Dendritic cell treated with granulocyte-macrophage colony-stimulating factor and Interleukin-4, amounts not matched to agents 40 ng/mL and 50 ng/mL, for 4 days (primary cell): ENCODE measurements at regions not wholly inside any gene's neighbourhood (a gene's known extent, or its start where the extent isn't known, plus 50 kb on each side); places are given as distances from the start of the nearest gene placed in this dataset.

Experiments used
- H3K27ac Mint-ChIP-seq: one replicate; pipeline ENCODE4 v1.8.0; 2022; ENCODE audit warnings: mild to moderate bottlenecking, mixed read lengths
- H3K27me3 Mint-ChIP-seq: one replicate; pipeline ENCODE4 v1.8.0; 2022; ENCODE audit warnings: mild to moderate bottlenecking, mixed read lengths
- H3K36me3 Mint-ChIP-seq: one replicate; pipeline ENCODE4 v1.8.0; 2022; ENCODE audit warnings: low read depth, mixed read lengths
- H3K4me1 Mint-ChIP-seq: one replicate; pipeline ENCODE4 v1.8.0; 2022; ENCODE audit warnings: low read depth, mixed read lengths
- H3K4me3 Mint-ChIP-seq: one replicate; pipeline ENCODE4 v1.8.0; 2022; ENCODE audit warnings: mild to moderate bottlenecking, moderate library complexity, mixed read lengths
- H3K9me3 Mint-ChIP-seq: one replicate; pipeline ENCODE4 v1.8.0; 2022; ENCODE audit warnings: mixed read lengths
- intact Hi-C: fragments of 100-400 bp; cut with micrococcal nuclease; formaldehyde crosslinking; loops from one replicate; pipeline ENCODE4 v1.15.0; 2022

DNA sequence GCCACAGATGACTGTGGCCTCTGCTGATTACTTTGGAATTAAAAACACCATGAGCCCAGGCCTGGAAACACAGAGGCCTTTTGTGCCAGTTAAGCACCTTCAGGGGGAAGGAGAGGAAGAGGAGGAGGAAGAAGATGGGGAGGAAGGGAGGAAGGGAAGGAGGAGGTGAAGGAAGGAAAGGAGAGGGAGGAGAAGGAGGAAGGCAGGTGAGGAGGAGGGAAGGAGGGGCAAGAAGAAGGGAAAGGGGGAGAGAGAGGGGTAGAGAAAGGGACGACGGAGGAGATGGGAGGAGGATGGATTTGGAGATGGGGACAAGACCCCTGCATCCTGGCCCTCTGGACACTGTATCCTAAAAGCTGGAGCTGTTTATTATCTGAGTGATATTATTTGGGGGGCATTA is 231.0 kb downstream of the UQCRFS1 start:
- intact Hi-C loops: no loop called here
- H3K27ac Mint-ChIP-seq: no peak overlapping the region
- H3K36me3 Mint-ChIP-seq: no peaks in the 10 kb centered on the region
- no peaks in the 10 kb centered on the region for H3K27me3 Mint-ChIP-seq
- no peak overlapping the region for H3K4me3 Mint-ChIP-seq
- H3K4me1 Mint-ChIP-seq: no peaks in the 10 kb centered on the region
- peaks cover 17% of the 10 kb centered on the region for H3K9me3 Mint-ChIP-seq

GRCh38 chr19:28981518-28981917 is 231.4 kb downstream of the UQCRFS1 start:
- no peak overlapping the region for H3K4me3 Mint-ChIP-seq

GRCh38 chr19:28980236-28980868 is 232.6 kb downstream of the UQCRFS1 start:
- intact Hi-C loops: no loop called here
- Mint-ChIP-seq H3K36me3 (no peaks in the 10 kb centered on the region), H3K9me3 (peaks cover 2% of the 10 kb centered on the region), H3K4me1 (no peaks in the 10 kb centered on the region), H3K27me3 (no peaks in the 10 kb centered on the region), H3K27ac (no peak overlapping the region), H3K4me3 (no peak overlapping the region)

More at GRCh38 chr19:28981518-28981917, 231.4 kb downstream of the UQCRFS1 start:
- Mint-ChIP-seq H3K36me3 (no peaks in the 10 kb centered on the region), H3K9me3 (peaks cover 13% of the 10 kb centered on the region), H3K27ac (no peak overlapping the region), H3K4me1 (no peaks in the 10 kb centered on the region), H3K27me3 (no peaks in the 10 kb centered on the region)
- intact Hi-C loops: no loop called here

DNA sequence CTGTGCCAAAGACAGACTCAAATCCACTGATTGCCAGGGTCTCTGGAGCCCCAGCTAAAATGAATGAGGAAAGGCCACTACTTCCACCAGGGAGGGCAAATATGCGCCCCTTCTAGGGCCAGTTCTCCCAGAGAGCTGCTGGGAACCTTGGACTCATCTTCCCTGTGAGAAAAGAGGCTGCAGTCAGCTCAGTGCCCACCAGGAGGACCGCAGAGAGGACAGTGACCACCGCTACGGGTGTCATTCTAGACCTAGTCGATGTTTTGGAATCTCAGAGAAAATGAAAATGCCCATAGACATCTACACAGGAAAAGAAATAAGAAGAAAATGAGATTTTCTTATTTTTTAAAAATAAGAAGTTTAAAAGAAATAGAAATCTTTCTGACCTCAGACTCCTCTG is 235.1 kb downstream of the UQCRFS1 start:
- intact Hi-C loops: no loop called here
- Mint-ChIP-seq H3K4me3 (no peak overlapping the region), H3K36me3 (no peaks in the 10 kb centered on the region), H3K9me3 (no peaks in the 10 kb centered on the region), H3K27ac (no peak overlapping the region), H3K4me1 (no peaks in the 10 kb centered on the region), H3K27me3 (no peaks in the 10 kb centered on the region)

GRCh38 chr19:28972058-28972852 is 240.7 kb downstream of the UQCRFS1 start:
- Mint-ChIP-seq H3K27me3 (no peaks in the 10 kb centered on the region), H3K9me3 (no peaks in the 10 kb centered on the region), H3K27ac (no peak overlapping the region), H3K36me3 (no peaks in the 10 kb centered on the region), H3K4me3 (no peak overlapping the region), H3K4me1 (no peaks in the 10 kb centered on the region)
- intact Hi-C loops: no loop called here

- Mint-ChIP-seq H3K27ac (no peak overlapping the region), H3K4me3 (no peak overlapping the region)
- intact Hi-C loops: no loop called here
Observed at GRCh38 chr19:28971513-28971912, 241.4 kb downstream of the UQCRFS1 start.

GRCh38 chr19:28971049-28971448 is 241.9 kb downstream of the UQCRFS1 start:
- H3K4me1 Mint-ChIP-seq: no peaks in the 10 kb centered on the region
- H3K27ac Mint-ChIP-seq: no peak overlapping the region
- no peaks in the 10 kb centered on the region for H3K36me3 Mint-ChIP-seq
- no peaks in the 10 kb centered on the region for H3K27me3 Mint-ChIP-seq
- intact Hi-C loops: no loop called here
- no peaks in the 10 kb centered on the region for H3K9me3 Mint-ChIP-seq
- H3K4me3 Mint-ChIP-seq: no peak overlapping the region

More at GRCh38 chr19:28971513-28971912, 241.4 kb downstream of the UQCRFS1 start:
- Mint-ChIP-seq H3K9me3 (no peaks in the 10 kb centered on the region), H3K27me3 (no peaks in the 10 kb centered on the region), H3K36me3 (no peaks in the 10 kb centered on the region), H3K4me1 (no peaks in the 10 kb centered on the region)

GRCh38 chr19:28968721-28969120 is 244.2 kb downstream of the UQCRFS1 start:
- H3K27ac Mint-ChIP-seq: no peak overlapping the region
- no peaks in the 10 kb centered on the region for H3K27me3 Mint-ChIP-seq
- intact Hi-C loops: no loop called here
- H3K4me3 Mint-ChIP-seq: no peak overlapping the region
- H3K9me3 Mint-ChIP-seq: no peaks in the 10 kb centered on the region
- no peaks in the 10 kb centered on the region for H3K36me3 Mint-ChIP-seq
- no peaks in the 10 kb centered on the region for H3K4me1 Mint-ChIP-seq

GRCh38 chr19:28966737-28967399 is 246.1 kb downstream of the UQCRFS1 start:
- Mint-ChIP-seq H3K4me3 (no peak overlapping the region), H3K36me3 (no peaks in the 10 kb centered on the region), H3K9me3 (no peaks in the 10 kb centered on the region), H3K4me1 (no peaks in the 10 kb centered on the region), H3K27ac (no peak overlapping the region), H3K27me3 (no peaks in the 10 kb centered on the region)
- intact Hi-C loops: no loop called here

- Mint-ChIP-seq H3K27ac (no peak overlapping the region), H3K36me3 (no peaks in the 10 kb centered on the region), H3K4me1 (no peaks in the 10 kb centered on the region), H3K27me3 (no peaks in the 10 kb centered on the region), H3K9me3 (no peaks in the 10 kb centered on the region), H3K4me3 (no peak overlapping the region)
- intact Hi-C loops: no loop called here
Observed at GRCh38 chr19:28964500-28964899, 248.5 kb downstream of the UQCRFS1 start.

DNA sequence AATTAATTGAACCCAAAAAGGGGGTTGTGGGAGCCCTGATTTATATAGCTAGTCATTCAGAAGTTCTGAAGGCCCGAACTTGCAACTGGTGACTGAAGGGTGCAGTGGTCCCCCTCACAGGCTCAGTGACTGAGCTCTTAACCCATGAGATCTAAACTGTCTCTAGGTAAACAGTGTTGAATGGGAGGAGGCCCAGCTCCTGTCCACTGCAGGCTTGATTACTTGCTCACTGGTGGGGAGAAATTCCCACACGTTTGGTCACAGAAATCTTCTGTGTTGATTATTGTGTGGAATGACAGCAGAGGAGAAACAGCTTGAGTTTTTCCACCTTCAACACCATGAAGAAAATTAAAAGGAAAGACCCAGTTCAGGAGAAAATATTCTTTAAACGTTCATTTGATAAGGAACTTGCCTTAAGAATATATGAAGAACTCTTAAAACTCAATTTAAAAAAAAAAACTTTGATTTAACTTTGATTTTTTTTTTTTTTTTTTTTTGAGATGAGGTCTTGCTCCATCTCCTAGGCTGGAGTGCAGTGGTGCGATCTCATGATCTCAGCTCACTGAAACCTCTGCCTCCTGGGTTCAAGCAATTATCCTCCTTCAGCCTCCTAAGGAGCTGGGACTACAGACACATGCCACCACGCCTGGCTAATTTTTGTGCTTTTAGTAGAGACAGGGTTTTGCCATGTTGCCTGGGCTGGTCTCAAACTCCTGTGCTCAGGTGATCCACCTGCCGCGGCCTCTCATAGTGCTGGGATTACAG is 249.3 kb downstream of the UQCRFS1 start:
- H3K27me3 Mint-ChIP-seq: no peaks in the 10 kb centered on the region
- no peaks in the 10 kb centered on the region for H3K4me1 Mint-ChIP-seq
- no peaks in the 10 kb centered on the region for H3K9me3 Mint-ChIP-seq
- H3K36me3 Mint-ChIP-seq: no peaks in the 10 kb centered on the region
- no peak overlapping the region for H3K27ac Mint-ChIP-seq
- H3K4me3 Mint-ChIP-seq: no peak overlapping the region
- intact Hi-C loops: no loop called here

GRCh38 chr19:28961772-28962500 is 251.0 kb downstream of the UQCRFS1 start:
- H3K4me1 Mint-ChIP-seq: no peaks in the 10 kb centered on the region
- no peak overlapping the region for H3K4me3 Mint-ChIP-seq
- no peaks in the 10 kb centered on the region for H3K9me3 Mint-ChIP-seq
- no peaks in the 10 kb centered on the region for H3K36me3 Mint-ChIP-seq
- no peak overlapping the region for H3K27ac Mint-ChIP-seq
- no peaks in the 10 kb centered on the region for H3K27me3 Mint-ChIP-seq
- intact Hi-C loops: no loop called here

DNA sequence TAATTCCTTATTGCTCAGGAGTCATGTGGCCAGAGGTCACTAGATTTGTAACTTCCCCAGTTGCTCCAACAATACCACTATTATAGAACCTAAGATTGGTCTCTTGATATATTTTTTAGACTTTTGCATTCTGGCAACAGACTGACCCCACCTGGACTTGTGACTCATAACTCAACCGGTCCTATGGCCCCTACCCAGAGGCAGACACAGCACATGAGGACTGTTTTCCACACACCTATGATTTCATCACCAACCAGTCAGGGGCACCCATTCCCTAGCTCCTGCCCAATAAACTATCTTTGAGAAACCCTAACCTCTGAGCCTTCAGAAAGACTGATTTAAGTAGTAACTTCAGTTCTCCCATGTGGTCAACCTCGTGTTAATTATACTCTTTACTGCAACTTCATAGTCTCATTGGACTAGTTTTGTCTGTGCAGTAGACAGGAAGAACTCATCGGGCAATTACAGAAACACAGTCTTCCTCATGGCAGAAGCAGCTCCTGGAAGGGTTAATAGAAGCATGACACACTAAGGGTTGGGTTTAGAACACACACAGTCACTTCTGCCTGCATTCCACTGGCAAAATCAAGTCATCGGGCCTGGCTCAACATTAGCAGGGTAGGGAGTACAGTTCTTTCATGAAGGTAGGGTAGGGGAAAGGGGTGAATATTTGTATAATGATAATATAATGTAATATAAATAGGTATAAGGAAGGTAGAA is 251.8 kb downstream of the UQCRFS1 start:
- intact Hi-C loops: no loop called here
- no peak overlapping the region for H3K4me3 Mint-ChIP-seq
- no peaks in the 10 kb centered on the region for H3K27me3 Mint-ChIP-seq
- no peaks in the 10 kb centered on the region for H3K4me1 Mint-ChIP-seq
- no peaks in the 10 kb centered on the region for H3K9me3 Mint-ChIP-seq
- no peaks in the 10 kb centered on the region for H3K36me3 Mint-ChIP-seq
- H3K27ac Mint-ChIP-seq: no peak overlapping the region
